HepG2 (cell line): ENCODE measurements at regions not wholly inside any gene's neighbourhood (a gene's known extent, or its start where the extent isn't known, plus 50 kb on each side); places are given as distances from the start of the nearest gene placed in this dataset.
"Not testable (repeated sequence)": the region's sequence is repeated elsewhere in the genome, so short reads cannot be mapped to it uniquely, and the experiment has no call there.

Experiments
- ATAC-seq: fragments of 200-7000 bp; cut with Tn5 transposase; 3 replicates; pipeline ENCODE4 v1.9.1; 2020; ENCODE audit warnings: mild to moderate bottlenecking, moderate library complexity
- BruUV-seq: library from RNA; stranded (reverse); fragments of 400-500 nt; replicated peaks from 2 replicates; lab custom pipeline; 2021; lab: Mats Ljungman, UMichigan
- CTCF ChIA-PET: fragments of 300-600 bp; formaldehyde crosslinking; extraction: SDS; loops from one replicate; lab custom pipeline; 2021; ENCODE audit warnings: low total read pairs, inconsistent platforms, low intra/inter-chr PET ratio; lab: Yijun Ruan, JAX
- POLR2A ChIA-PET: fragments of 350-600 bp; sonication (Branson Sonifier 250); formaldehyde crosslinking; loops from one replicate; lab custom pipeline; 2020; ENCODE audit warnings: antibody characterized with exemption, inconsistent platforms; lab: Yijun Ruan, JAX
- DNase-seq: peaks from one replicate; pipeline ENCODE4 v3.0.0-alpha.2; 2015; ENCODE audit warnings: low spot score
- FAIRE-seq: peaks from 3 replicates; lab custom pipeline; 2011; peaks lifted over from hg19 to GRCh38; lab: Jason Lieb, UNC
- H2AFZ ChIP-seq: one replicate; pipeline ENCODE4 v1.6.1; 2011; ENCODE audit warnings: low read length, inconsistent platforms
- H3K27ac ChIP-seq: fragments of 300-600 bp; 3 replicates; pipeline ENCODE4 v1.8.0; 2011; ENCODE audit warnings: mixed run types, mild to moderate bottlenecking, mixed read lengths, low read length, inconsistent platforms; ENCODE audit not compliant: insufficient read depth; ENCODE audit errors: extremely low read length
- H3K27me3 ChIP-seq, 2 experiments: fragments of 200-600 bp in 1 of 2; 2 replicates in 1 of 2; 3 replicates in 1 of 2; pipeline versions ENCODE4 v1.6.0 to v1.8.0; 2011; ENCODE audit warnings: low read length in 2 of 2, mild to moderate bottlenecking in 2 of 2, moderate library complexity in 2 of 2, inconsistent platforms in 1 of 2; ENCODE audit not compliant: insufficient read depth in 2 of 2, control insufficient read depth in 1 of 2
- H3K36me3 ChIP-seq, 2 experiments: fragments of 200-600 bp in 1 of 2; replicated peaks in 1 of 2; 2 replicates in 1 of 2; 3 replicates in 1 of 2; pipeline versions ENCODE4 v1.5.1 to v1.8.0; 2011; ENCODE audit warnings: low read length in 2 of 2, inconsistent platforms in 1 of 2; ENCODE audit not compliant: insufficient read depth in 2 of 2, control insufficient read depth in 1 of 2
- H3K4me1 ChIP-seq: 2 replicates; pipeline ENCODE4 v1.5.1; 2012; ENCODE audit warnings: low read length, inconsistent platforms; ENCODE audit not compliant: insufficient read depth
- H3K4me2 ChIP-seq: 2 replicates; pipeline ENCODE4 v1.6.0; 2011; ENCODE audit warnings: low read depth, low read length, inconsistent platforms
- H3K4me3 ChIP-seq, 3 experiments: fragments of 200-600 bp in 1 of 3; sonication (generic), shearing (Covaris generic) in 1 of 3; replicated peaks in 1 of 3; 2 replicates each; pipeline ENCODE4 v1.5.1; 2011 to 2016; ENCODE audit warnings: low read length in 3 of 3, inconsistent platforms in 2 of 3, low read depth in 2 of 3, mild to moderate bottlenecking in 2 of 3, control low read depth in 1 of 3, mixed read lengths in 1 of 3; ENCODE audit not compliant: insufficient read depth in 1 of 3
- H3K79me2 ChIP-seq: one replicate; pipeline ENCODE4 v1.6.1; 2011; ENCODE audit warnings: low read length, inconsistent platforms; ENCODE audit not compliant: insufficient read depth
- H3K9ac ChIP-seq: 2 replicates; pipeline ENCODE4 v1.6.0; 2011; ENCODE audit warnings: mild to moderate bottlenecking, low read depth, low read length, inconsistent platforms; ENCODE audit not compliant: insufficient read depth
- H3K9me3 ChIP-seq: 2 replicates; pipeline ENCODE4 v1.5.1; 2012; ENCODE audit warnings: mild to moderate bottlenecking, low read length
- H4K20me1 ChIP-seq: 2 replicates; pipeline ENCODE4 v1.6.0; 2011; ENCODE audit warnings: inconsistent platforms, mild to moderate bottlenecking, low read length, moderate library complexity; ENCODE audit not compliant: insufficient read depth
- ARNT2 ChIP-seq: sonication (generic); formaldehyde crosslinking; IDR thresholded peaks from 2 replicates; pipeline ENCODE4 v1.8.0; 2022; ENCODE audit warnings: mild to moderate bottlenecking, low read depth, missing genetic modification reagents, moderate library complexity
- ETV6 ChIP-seq: sonication (generic); formaldehyde crosslinking; conservative IDR thresholded peaks from 2 replicates; pipeline ENCODE4 v1.4.0; 2020; ENCODE audit warnings: missing genetic modification reagents
- ISX ChIP-seq: sonication (generic); formaldehyde crosslinking; conservative IDR thresholded peaks from 2 replicates; pipeline ENCODE4 v1.5.0; 2020; ENCODE audit warnings: missing genetic modification reagents
- MED1 ChIP-seq: sonication (generic); formaldehyde crosslinking; IDR thresholded peaks from 2 replicates; pipeline ENCODE4 v1.4.0; 2020; ENCODE audit warnings: missing genetic modification reagents
- MED13 ChIP-seq: sonication (generic); formaldehyde crosslinking; IDR thresholded peaks from 2 replicates; pipeline ENCODE4 v1.5.0; 2020; ENCODE audit warnings: missing genetic modification reagents
- MYC ChIP-seq: sonication (generic); formaldehyde crosslinking; IDR thresholded peaks from 2 replicates; pipeline ENCODE4 v1.9.0; 2021; ENCODE audit warnings: missing genetic modification reagents, borderline replicate concordance
- NONO ChIP-seq, 2 experiments: fragments of 450-650 bp in 1 of 2; sonication (generic) in 1 of 2; formaldehyde crosslinking in 1 of 2; IDR thresholded peaks in 1 of 2; conservative IDR thresholded peaks in 1 of 2; 2 replicates each; pipeline versions ENCODE4 v1.6.1 to v1.8.0; 2017 to 2022; ENCODE audit warnings: mild to moderate bottlenecking in 1 of 2, missing genetic modification reagents in 1 of 2, moderate library complexity in 1 of 2
- TCF12 ChIP-seq, 2 experiments: fragments of 450-650 bp in 1 of 2; sonication (generic) in 1 of 2; formaldehyde crosslinking in 1 of 2; IDR thresholded peaks; 2 replicates each; pipeline versions ENCODE4 v1.6.1 to v1.8.0; 2017 to 2022; ENCODE audit warnings: antibody characterized with exemption in 1 of 2, mild to moderate bottlenecking in 1 of 2, missing genetic modification reagents in 1 of 2, moderate library complexity in 1 of 2
- ZNF138 ChIP-seq: sonication (generic); formaldehyde crosslinking; IDR thresholded peaks from 2 replicates; pipeline ENCODE4 v1.5.0; 2020; ENCODE audit warnings: mild to moderate bottlenecking, low read depth, missing genetic modification reagents
- ZNF33B ChIP-seq: sonication (generic); formaldehyde crosslinking; IDR thresholded peaks from 2 replicates; pipeline ENCODE4 v1.5.1; 2020; ENCODE audit warnings: mild to moderate bottlenecking, missing genetic modification reagents
- ZNF589 ChIP-seq: sonication (generic); formaldehyde crosslinking; conservative IDR thresholded peaks from 2 replicates; pipeline ENCODE4 v1.8.0; 2022; ENCODE audit warnings: mild to moderate bottlenecking, moderate library complexity, missing genetic modification reagents
- ZNF879 ChIP-seq: sonication (generic); formaldehyde crosslinking; IDR thresholded peaks from 2 replicates; pipeline ENCODE4 v1.8.1; 2023; ENCODE audit warnings: missing genetic modification reagents
- WGBS: methylation state at CpG from one replicate; pipeline ENCODE4 v1.1.6; 2017; ENCODE audit warnings: low lambda C conversion rate; 5-methylcytosine and 5-hydroxymethylcytosine counted together
- in situ Hi-C: cut with HindIII; loops from 2 replicates; pipeline ENCODE4 v1.10.0; 2017; ENCODE audit warnings: low pct_unique_long_range_greater_than_20kb; ENCODE audit not compliant: extremely low pct_ligation_motif_present
- intact Hi-C: fragments of 100-400 bp; cut with micrococcal nuclease; formaldehyde crosslinking; loops from one replicate; pipeline ENCODE4 v1.10.0; 2022; ENCODE audit not compliant: unreplicated experiment
- TF ChIP-seq, protein P1 (sequence below): sonication (generic); formaldehyde crosslinking; IDR thresholded peaks from 2 replicates; pipeline ENCODE4 v1.4.0; 2020; ENCODE audit warnings: missing genetic modification reagents
- TF ChIP-seq, protein P2 (sequence below): sonication (generic); formaldehyde crosslinking; IDR thresholded peaks from 2 replicates; pipeline ENCODE4 v1.5.0; 2020; ENCODE audit warnings: missing genetic modification reagents, mild to moderate bottlenecking, borderline replicate concordance
- TF ChIP-seq, protein P3 (sequence below): IDR thresholded peaks from 2 replicates; pipeline ENCODE4 v1.6.1; 2016; ENCODE audit warnings: control low read depth
- TF ChIP-seq, protein P4 (sequence below): sonication (generic); formaldehyde crosslinking; IDR thresholded peaks from 2 replicates; pipeline ENCODE4 v1.4.0; 2020; ENCODE audit warnings: mild to moderate bottlenecking, missing genetic modification reagents

DNA sequence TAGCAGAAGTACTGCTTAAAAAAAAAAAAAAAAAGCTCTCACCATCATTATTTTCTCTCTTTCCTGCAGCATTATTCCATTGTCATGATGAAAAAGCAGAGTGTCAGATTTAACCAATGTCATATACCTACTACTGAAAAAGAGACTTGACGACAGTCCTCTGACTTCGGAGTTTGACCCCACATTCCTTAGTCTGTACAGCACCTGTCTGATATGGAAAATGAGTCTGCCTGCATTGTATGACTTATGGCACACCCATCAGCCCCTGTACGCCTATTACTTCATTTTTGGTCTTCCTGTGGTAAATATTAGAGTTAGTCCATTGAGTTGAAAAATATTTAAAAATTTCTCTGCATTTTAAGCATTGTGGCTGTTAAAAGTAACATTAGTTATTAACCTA lies 54.5 kb upstream of the NOX4 start:
- BruUV-seq, result no TSS peak
- Histone ChIP-seq H3K9me3 (no peaks in the 10 kb centered on the region), H3K27ac (no peak overlapping the region)

DNA sequence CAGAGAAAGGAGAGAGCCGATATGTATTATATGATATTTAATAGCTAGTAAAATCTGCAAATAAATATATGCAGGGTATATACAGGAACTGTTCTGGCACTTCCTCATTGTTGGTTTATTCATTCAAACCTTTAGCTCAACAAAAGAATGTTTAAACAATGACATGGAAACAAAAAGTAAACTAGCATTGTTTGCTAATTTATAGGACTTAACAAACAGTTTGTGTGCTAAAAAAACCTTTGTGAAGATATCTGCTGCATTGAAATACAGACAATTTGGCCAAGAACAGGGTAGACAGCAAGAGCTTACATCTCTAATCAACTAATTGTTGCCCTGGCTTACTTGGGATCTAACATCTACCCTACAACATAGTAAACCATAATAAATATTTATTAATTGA lies 64.6 kb upstream of the NOX4 start:
- H3K27me3 ChIP-seq, ATAC-seq, intact Hi-C loops, H3K9ac ChIP-seq, H3K36me3 ChIP-seq, H3K4me3 ChIP-seq, FAIRE-seq, H3K27ac ChIP-seq, DNase-seq, H4K20me1 ChIP-seq, H3K79me2 ChIP-seq, CTCF ChIA-PET, in situ Hi-C loops, H3K4me1 ChIP-seq, POLR2A ChIA-PET, H3K9me3 ChIP-seq, H2AFZ ChIP-seq, BruUV-seq, H3K4me2 ChIP-seq: not testable (repeated sequence)
- 0% methylated on average over 1 of the region's 1 CpG for WGBS

More for the DNA sequence above, 54.5 kb upstream of the NOX4 start:
- TF ChIP-seq MED13 (CRISPR knock-in tag) (no peak), ETV6 (CRISPR knock-in tag) (no peak), ARNT2 (CRISPR knock-in tag) (no peak), TCF12 (IDR thresholded peaks at IDR 0.05) (no peak), TCF12 (CRISPR knock-in tag; IDR thresholded peaks at IDR 0.05) (no peak), ZNF33B (CRISPR knock-in tag) (no peak), MED1 (CRISPR knock-in tag) (no peak), NONO (IDR thresholded peaks at IDR 0.05) (no peak), NONO (CRISPR knock-in tag; conservative IDR thresholded peaks at IDR 0.05) (no peak), ZNF589 (CRISPR knock-in tag) (no peak), ZNF879 (no peak), ISX (CRISPR knock-in tag) (no peak), MYC (CRISPR knock-in tag) (no peak), ZNF138 (CRISPR knock-in tag) (no peak)
- TF ChIP-seq, protein P1, sequence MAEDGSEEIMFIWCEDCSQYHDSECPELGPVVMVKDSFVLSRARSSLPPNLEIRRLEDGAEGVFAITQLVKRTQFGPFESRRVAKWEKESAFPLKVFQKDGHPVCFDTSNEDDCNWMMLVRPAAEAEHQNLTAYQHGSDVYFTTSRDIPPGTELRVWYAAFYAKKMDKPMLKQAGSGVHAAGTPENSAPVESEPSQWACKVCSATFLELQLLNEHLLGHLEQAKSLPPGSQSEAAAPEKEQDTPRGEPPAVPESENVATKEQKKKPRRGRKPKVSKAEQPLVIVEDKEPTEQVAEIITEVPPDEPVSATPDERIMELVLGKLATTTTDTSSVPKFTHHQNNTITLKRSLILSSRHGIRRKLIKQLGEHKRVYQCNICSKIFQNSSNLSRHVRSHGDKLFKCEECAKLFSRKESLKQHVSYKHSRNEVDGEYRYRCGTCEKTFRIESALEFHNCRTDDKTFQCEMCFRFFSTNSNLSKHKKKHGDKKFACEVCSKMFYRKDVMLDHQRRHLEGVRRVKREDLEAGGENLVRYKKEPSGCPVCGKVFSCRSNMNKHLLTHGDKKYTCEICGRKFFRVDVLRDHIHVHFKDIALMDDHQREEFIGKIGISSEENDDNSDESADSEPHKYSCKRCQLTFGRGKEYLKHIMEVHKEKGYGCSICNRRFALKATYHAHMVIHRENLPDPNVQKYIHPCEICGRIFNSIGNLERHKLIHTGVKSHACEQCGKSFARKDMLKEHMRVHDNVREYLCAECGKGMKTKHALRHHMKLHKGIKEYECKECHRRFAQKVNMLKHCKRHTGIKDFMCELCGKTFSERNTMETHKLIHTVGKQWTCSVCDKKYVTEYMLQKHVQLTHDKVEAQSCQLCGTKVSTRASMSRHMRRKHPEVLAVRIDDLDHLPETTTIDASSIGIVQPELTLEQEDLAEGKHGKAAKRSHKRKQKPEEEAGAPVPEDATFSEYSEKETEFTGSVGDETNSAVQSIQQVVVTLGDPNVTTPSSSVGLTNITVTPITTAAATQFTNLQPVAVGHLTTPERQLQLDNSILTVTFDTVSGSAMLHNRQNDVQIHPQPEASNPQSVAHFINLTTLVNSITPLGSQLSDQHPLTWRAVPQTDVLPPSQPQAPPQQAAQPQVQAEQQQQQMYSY, result no peak
- TF ChIP-seq, protein P2, sequence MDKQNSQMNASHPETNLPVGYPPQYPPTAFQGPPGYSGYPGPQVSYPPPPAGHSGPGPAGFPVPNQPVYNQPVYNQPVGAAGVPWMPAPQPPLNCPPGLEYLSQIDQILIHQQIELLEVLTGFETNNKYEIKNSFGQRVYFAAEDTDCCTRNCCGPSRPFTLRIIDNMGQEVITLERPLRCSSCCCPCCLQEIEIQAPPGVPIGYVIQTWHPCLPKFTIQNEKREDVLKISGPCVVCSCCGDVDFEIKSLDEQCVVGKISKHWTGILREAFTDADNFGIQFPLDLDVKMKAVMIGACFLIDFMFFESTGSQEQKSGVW, result no peak
- TF ChIP-seq, protein P3, sequence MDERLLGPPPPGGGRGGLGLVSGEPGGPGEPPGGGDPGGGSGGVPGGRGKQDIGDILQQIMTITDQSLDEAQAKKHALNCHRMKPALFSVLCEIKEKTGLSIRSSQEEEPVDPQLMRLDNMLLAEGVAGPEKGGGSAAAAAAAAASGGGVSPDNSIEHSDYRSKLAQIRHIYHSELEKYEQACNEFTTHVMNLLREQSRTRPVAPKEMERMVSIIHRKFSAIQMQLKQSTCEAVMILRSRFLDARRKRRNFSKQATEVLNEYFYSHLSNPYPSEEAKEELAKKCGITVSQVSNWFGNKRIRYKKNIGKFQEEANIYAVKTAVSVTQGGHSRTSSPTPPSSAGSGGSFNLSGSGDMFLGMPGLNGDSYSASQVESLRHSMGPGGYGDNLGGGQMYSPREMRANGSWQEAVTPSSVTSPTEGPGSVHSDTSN (CRISPR knock-in tag), result no peak
- TF ChIP-seq, protein P4, sequence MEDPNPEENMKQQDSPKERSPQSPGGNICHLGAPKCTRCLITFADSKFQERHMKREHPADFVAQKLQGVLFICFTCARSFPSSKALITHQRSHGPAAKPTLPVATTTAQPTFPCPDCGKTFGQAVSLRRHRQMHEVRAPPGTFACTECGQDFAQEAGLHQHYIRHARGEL (CRISPR knock-in tag), result no peak
- FAIRE-seq (no peak), ATAC-seq (no peak), DNase-seq (no peak)
- Histone ChIP-seq H3K4me2 (no peak overlapping the region), H4K20me1 (no peaks in the 10 kb centered on the region), H3K4me3 (no peak overlapping the region), H3K36me3 (no peaks in the 10 kb centered on the region), H3K79me2 (no peaks in the 10 kb centered on the region), H2AFZ (no peak overlapping the region), H3K4me1 (no peaks in the 10 kb centered on the region), H3K27me3 (no peaks in the 10 kb centered on the region), H3K9ac (no peak overlapping the region)
- intact Hi-C loops (no loop called here), in situ Hi-C loops (no loop called here)
- POLR2A ChIA-PET, result no interaction called here
- 5% methylated on average over 3 of the region's 3 CpGs for WGBS
- CTCF ChIA-PET, result no interaction called here
